ENCODE measurements at regions not wholly inside any gene's neighbourhood (a gene's known extent, or its start where the extent isn't known, plus 50 kb on each side); places are given as distances from the start of the nearest gene placed in this dataset.
"Not testable (repeated sequence)": the region's sequence is repeated elsewhere in the genome, so short reads cannot be mapped to it uniquely, and the experiment has no call there.

- DNase-seq: no peak
These were observed 1567.2 kb upstream of the WWC1 start for GRCh38 chr5:166724284-166724683.

GRCh38 chr5:166725593-166725992, 1565.9 kb upstream of the WWC1 start:
- ATAC-seq (replicated peaks) (no peak), DNase-seq (no peak)
- Mint-ChIP-seq H3K9me3 (peaks cover 0 to 9% of the 10 kb centered on the region in 2 donors), H3K27ac (no peak overlapping the region), H3K27me3 (no peaks in the 10 kb centered on the region), H3K4me1 (ENCODE audit: low read depth in 2 of 2) (no peaks in the 10 kb centered on the region), H3K4me3 (no peak overlapping the region), H3K36me3 (ENCODE audit: insufficient read depth) (no peaks in the 10 kb centered on the region)

More at GRCh38 chr5:166724284-166724683, 1567.2 kb upstream of the WWC1 start:
- no peak for ATAC-seq (replicated peaks)
- no peak overlapping the region for H3K4me3 Mint-ChIP-seq
- H3K27me3 Mint-ChIP-seq: no peaks in the 10 kb centered on the region
- H3K9me3 Mint-ChIP-seq: peaks cover 0 to 12% of the 10 kb centered on the region in 2 donors
- no peaks in the 10 kb centered on the region for H3K4me1 Mint-ChIP-seq (ENCODE audit: low read depth in 2 of 2)
- H3K27ac Mint-ChIP-seq: no peak overlapping the region
- no peaks in the 10 kb centered on the region for H3K36me3 Mint-ChIP-seq (ENCODE audit: insufficient read depth)

DNA sequence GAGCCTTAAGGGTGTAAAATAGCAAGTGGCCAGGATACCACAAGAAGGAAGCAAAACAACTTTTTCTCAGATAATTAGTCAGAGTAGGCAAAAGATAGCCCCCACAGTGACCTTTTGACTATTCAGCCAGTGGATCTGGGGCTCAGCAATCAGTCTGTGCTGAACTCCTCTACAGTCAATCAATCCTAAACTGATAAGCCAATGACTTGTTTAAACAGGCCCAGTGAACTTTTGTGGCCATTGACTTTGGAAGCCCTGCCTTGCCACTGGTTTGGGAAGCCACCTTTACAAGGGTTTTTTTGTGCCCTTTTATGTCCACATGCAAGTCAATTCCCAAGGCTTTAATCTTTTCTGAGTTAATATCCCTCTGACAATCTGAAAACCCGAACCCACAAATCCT, 1565.0 kb upstream of the WWC1 start:
- peaks cover 0 to 5% of the 10 kb centered on the region in 2 donors for H3K9me3 Mint-ChIP-seq
- ATAC-seq (replicated peaks) (no peak), DNase-seq (no peak)
- H3K36me3 Mint-ChIP-seq (ENCODE audit: insufficient read depth): no peaks in the 10 kb centered on the region
- no peak overlapping the region for H3K27ac Mint-ChIP-seq
- H3K4me3 Mint-ChIP-seq: no peak overlapping the region
- H3K4me1 Mint-ChIP-seq (ENCODE audit: low read depth in 2 of 2): no peaks in the 10 kb centered on the region
- no peaks in the 10 kb centered on the region for H3K27me3 Mint-ChIP-seq

DNA sequence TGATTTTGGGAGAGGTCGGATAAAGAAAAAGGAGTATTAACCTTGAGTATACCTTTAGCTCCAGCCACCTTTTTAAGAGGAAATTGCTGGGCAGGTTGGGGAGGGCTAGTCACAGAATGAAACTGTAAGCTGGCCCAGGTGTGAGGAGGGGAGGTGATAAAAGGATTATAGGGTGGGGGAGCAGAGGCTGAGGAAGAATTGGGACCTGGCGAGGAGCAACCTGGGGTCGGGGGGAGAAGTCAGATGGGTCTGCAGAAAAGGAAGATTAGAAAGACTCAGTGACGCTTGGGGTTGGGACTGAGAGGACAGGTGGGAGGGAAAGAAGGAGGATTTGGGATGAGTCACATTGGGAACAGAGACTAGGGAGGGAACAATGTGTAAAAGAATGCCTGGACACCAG, 1548.5 kb upstream of the WWC1 start:
- not testable (repeated sequence) for H3K36me3 Mint-ChIP-seq (ENCODE audit: insufficient read depth); ATAC-seq (replicated peaks); H3K27ac Mint-ChIP-seq; H3K27me3 Mint-ChIP-seq; H3K4me3 Mint-ChIP-seq; DNase-seq; H3K4me1 Mint-ChIP-seq (ENCODE audit: low read depth in 2 of 2)
- peaks cover 25 to 37% of the 10 kb centered on the region in 2 donors for H3K9me3 Mint-ChIP-seq

DNA sequence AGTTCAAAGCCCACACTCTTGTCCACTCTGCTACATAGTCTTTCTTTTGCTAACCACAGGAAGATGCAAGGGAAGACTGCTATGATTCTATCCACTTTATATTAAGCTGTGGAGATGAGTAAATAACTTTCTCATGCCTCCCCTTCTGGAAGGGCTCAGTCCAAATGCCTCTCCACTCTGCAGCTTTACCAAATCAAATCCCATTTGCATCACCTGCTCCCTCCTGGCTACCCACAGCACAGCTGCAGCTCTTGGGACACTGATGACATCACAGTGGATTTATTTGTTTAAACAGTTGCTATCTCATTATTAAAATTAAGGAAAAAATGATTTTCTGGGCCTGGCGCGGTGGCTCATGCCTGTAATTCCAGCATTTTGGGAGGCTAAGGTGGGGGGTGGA, 1544.9 kb upstream of the WWC1 start:
- ATAC-seq (replicated peaks): no peak
- no peak overlapping the region for H3K4me3 Mint-ChIP-seq

GRCh38 chr5:166750376-166750775, 1541.1 kb upstream of the WWC1 start:
- H3K36me3 Mint-ChIP-seq (ENCODE audit: insufficient read depth): no peaks in the 10 kb centered on the region
- DNase-seq (no peak), ATAC-seq (replicated peaks) (no peak)
- H3K4me1 Mint-ChIP-seq (ENCODE audit: low read depth in 2 of 2): no peaks in the 10 kb centered on the region
- H3K27ac Mint-ChIP-seq: no peak overlapping the region
- no peaks in the 10 kb centered on the region for H3K27me3 Mint-ChIP-seq
- H3K9me3 Mint-ChIP-seq: peaks cover 0 to 1% of the 10 kb centered on the region in 2 donors
- no peak overlapping the region for H3K4me3 Mint-ChIP-seq

More for the DNA sequence above, 1544.9 kb upstream of the WWC1 start:
- H3K36me3 Mint-ChIP-seq (ENCODE audit: insufficient read depth): no peaks in the 10 kb centered on the region
- no peak overlapping the region for H3K27ac Mint-ChIP-seq
- peaks cover 16 to 23% of the 10 kb centered on the region in 2 donors for H3K9me3 Mint-ChIP-seq
- no peaks in the 10 kb centered on the region for H3K4me1 Mint-ChIP-seq (ENCODE audit: low read depth in 2 of 2)
- no peaks in the 10 kb centered on the region for H3K27me3 Mint-ChIP-seq
- no peak for DNase-seq

DNA sequence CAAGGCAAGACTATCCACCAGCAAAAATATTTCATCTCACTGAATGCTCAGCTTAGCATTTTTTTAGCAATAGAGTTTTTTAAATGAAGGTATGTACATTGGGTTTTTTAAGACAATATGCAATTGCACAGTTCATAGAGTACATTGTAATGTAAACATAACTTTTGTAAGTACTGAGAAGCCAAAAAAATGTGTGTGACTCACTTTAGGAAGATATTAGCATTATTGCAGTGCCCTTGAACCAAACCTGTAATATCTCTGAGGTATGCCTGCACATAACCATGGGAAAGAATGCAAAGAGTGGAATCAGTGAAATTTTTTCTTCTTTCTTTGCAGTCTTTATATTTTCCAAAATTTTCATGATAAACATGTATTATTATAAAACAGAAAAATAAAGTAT, 1533.3 kb upstream of the WWC1 start:
- no peaks in the 10 kb centered on the region for H3K27me3 Mint-ChIP-seq
- no peaks in the 10 kb centered on the region for H3K36me3 Mint-ChIP-seq (ENCODE audit: insufficient read depth)
- H3K9me3 Mint-ChIP-seq: no peaks in the 10 kb centered on the region
- no peak overlapping the region for H3K27ac Mint-ChIP-seq
- no peaks in the 10 kb centered on the region for H3K4me1 Mint-ChIP-seq (ENCODE audit: low read depth in 2 of 2)
- no peak overlapping the region for H3K4me3 Mint-ChIP-seq
- DNase-seq (no peak), ATAC-seq (replicated peaks) (no peak)

GRCh38 chr5:166767858-166768257, 1523.6 kb upstream of the WWC1 start:
- DNase-seq (no peak), ATAC-seq (replicated peaks) (no peak)
- Mint-ChIP-seq H3K27ac (no peak overlapping the region), H3K36me3 (ENCODE audit: insufficient read depth) (no peaks in the 10 kb centered on the region), H3K27me3 (no peaks in the 10 kb centered on the region), H3K9me3 (peaks cover 12% of the 10 kb centered on the region in 2 donors), H3K4me1 (ENCODE audit: low read depth in 2 of 2) (no peaks in the 10 kb centered on the region), H3K4me3 (no peak overlapping the region)

DNA sequence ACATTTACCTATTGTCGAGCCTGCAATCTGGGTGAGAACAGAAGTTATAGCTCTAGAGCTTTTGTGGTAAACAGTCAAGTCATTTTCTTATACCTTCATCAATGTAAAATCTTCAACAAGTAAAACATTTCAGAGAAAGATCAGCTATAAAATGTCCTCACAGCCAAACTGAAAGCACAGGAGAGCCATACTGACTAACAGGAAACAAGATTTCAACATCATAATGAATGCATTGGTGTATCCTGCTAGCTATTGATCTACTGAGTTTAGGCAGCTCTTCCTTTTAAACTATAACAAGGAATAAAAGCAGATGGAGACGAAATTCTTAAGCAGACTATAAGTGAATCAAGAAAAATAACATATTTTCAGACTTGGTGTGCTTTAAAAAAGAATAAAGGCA, 1522.9 kb upstream of the WWC1 start:
- ATAC-seq (replicated peaks): no peak
- Mint-ChIP-seq H3K9me3 (peaks cover 12% of the 10 kb centered on the region in 2 donors), H3K27ac (no peak overlapping the region), H3K4me1 (ENCODE audit: low read depth in 2 of 2) (no peaks in the 10 kb centered on the region), H3K36me3 (ENCODE audit: insufficient read depth) (no peaks in the 10 kb centered on the region), H3K27me3 (no peaks in the 10 kb centered on the region), H3K4me3 (no peak overlapping the region)
- DNase-seq: no peak

GRCh38 chr5:166772770-166773169, 1518.7 kb upstream of the WWC1 start:
- Mint-ChIP-seq H3K27me3 (no peaks in the 10 kb centered on the region), H3K4me1 (ENCODE audit: low read depth in 2 of 2) (no peaks in the 10 kb centered on the region), H3K4me3 (no peak overlapping the region), H3K36me3 (ENCODE audit: insufficient read depth) (no peaks in the 10 kb centered on the region), H3K27ac (no peak overlapping the region), H3K9me3 (no peaks in the 10 kb centered on the region)
- no peak for ATAC-seq (replicated peaks)
- DNase-seq: no peak

DNA sequence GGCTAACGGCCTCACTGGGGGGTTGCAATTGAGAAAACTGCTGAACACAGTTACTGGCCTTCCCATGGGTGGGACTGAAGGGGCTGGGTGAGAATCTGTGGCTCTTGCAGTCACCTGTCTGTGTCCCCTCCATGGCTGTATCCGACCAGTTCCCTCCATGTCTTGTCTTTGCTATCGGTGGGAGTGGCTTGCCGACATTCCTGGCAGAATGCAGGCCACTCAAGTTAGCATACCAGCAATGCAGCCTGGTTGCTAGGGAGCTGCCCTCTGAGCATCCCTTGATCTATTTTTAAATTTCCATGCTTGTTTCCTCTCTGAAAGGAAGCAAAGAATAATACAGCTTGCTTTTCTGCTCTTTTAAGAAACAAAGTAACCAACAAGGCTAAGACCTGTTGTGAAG, 1509.7 kb upstream of the WWC1 start:
- no peak for DNase-seq
- H3K4me3 Mint-ChIP-seq: no peak overlapping the region
- no peaks in the 10 kb centered on the region for H3K27me3 Mint-ChIP-seq
- H3K4me1 Mint-ChIP-seq (ENCODE audit: low read depth in 2 of 2): no peaks in the 10 kb centered on the region
- H3K36me3 Mint-ChIP-seq (ENCODE audit: insufficient read depth): no peaks in the 10 kb centered on the region
- peaks cover 2 to 10% of the 10 kb centered on the region in 2 donors for H3K9me3 Mint-ChIP-seq
- H3K27ac Mint-ChIP-seq: no peak overlapping the region
- ATAC-seq (replicated peaks): no peak

- Mint-ChIP-seq H3K4me1 (ENCODE audit: low read depth in 2 of 2) (no peaks in the 10 kb centered on the region), H3K4me3 (no peak overlapping the region), H3K27me3 (no peaks in the 10 kb centered on the region), H3K9me3 (peaks cover 6 to 15% of the 10 kb centered on the region in 2 donors), H3K27ac (no peak overlapping the region), H3K36me3 (ENCODE audit: insufficient read depth) (no peaks in the 10 kb centered on the region)
- DNase-seq: no peak
- ATAC-seq (replicated peaks): no peak
These were observed 1506.8 kb upstream of the WWC1 start for GRCh38 chr5:166784545-166785078.

- Mint-ChIP-seq H3K4me1 (ENCODE audit: low read depth in 2 of 2) (no peaks in the 10 kb centered on the region), H3K9me3 (peaks cover 8 to 15% of the 10 kb centered on the region in 2 donors), H3K4me3 (no peak overlapping the region), H3K36me3 (ENCODE audit: insufficient read depth) (no peaks in the 10 kb centered on the region), H3K27me3 (no peaks in the 10 kb centered on the region), H3K27ac (no peak overlapping the region)
- DNase-seq: no peak
- no peak for ATAC-seq (replicated peaks)
These were observed 1505.3 kb upstream of the WWC1 start for GRCh38 chr5:166786178-166786577.

DNA sequence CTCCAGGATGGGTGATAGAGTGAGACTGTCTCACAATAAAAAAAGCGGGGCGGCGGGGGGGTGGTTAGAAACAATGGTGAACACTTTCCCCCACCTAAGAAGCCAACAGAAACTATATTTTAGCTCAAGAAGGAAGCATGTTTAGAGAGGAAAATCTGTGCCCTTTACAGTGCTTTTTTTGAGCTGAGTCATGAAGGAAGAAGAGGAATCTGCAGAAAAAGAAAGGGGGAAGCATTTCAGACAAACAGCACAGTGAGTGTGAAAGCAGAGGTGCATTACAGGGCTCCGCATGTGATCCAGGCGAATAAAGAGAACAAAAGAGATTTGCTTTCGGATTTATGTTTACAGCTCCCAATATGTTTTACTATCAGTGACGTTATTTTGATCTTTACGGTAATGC, 1504.6 kb upstream of the WWC1 start:
- H3K27ac Mint-ChIP-seq: no peak overlapping the region
- peaks cover 6 to 15% of the 10 kb centered on the region in 2 donors for H3K9me3 Mint-ChIP-seq
- H3K4me1 Mint-ChIP-seq (ENCODE audit: low read depth in 2 of 2): no peaks in the 10 kb centered on the region
- ATAC-seq (replicated peaks) (no peak), DNase-seq (no peak)
- H3K36me3 Mint-ChIP-seq (ENCODE audit: insufficient read depth): no peaks in the 10 kb centered on the region
- no peaks in the 10 kb centered on the region for H3K27me3 Mint-ChIP-seq
- H3K4me3 Mint-ChIP-seq: no peak overlapping the region

DNA sequence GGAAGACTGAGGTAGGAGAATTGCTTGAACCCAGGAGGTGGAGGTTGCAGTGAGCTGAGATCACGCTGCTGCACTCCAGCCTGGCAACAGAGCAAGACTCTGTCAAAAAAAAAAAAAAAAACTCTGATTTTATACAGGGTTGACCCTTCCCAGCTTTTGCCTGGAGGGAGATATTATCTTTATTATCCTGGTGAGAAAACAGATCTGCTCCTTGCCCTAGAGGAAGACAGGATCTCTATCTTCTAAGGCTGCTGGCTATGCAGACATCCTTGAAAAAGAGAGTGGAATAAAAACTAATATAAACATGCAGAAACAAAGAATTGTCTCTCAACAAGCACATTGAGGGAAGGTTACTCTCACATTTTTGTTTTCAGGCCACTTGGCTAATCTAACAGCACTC, 1503.4 kb upstream of the WWC1 start:
- ATAC-seq (replicated peaks) (no peak), DNase-seq (no peak)
- Mint-ChIP-seq H3K36me3 (ENCODE audit: insufficient read depth) (no peaks in the 10 kb centered on the region), H3K27ac (no peak overlapping the region), H3K4me3 (no peak overlapping the region), H3K27me3 (no peaks in the 10 kb centered on the region), H3K4me1 (ENCODE audit: low read depth in 2 of 2) (no peaks in the 10 kb centered on the region), H3K9me3 (peaks cover 6 to 15% of the 10 kb centered on the region in 2 donors)

Data from effector memory CD8-positive, alpha-beta T cell (primary cell).